NAMALWA (cell line): ENCODE measurements at regions not wholly inside any gene's neighbourhood (a gene's known extent, or its start where the extent isn't known, plus 50 kb on each side); places are given as distances from the start of the nearest gene placed in this dataset.
A peak's percentile ranks its signal among the peaks of the same experiment; 100 is the strongest.
"Not testable (repeated sequence)": the region's sequence is repeated elsewhere in the genome, so short reads cannot be mapped to it uniquely, and the experiment has no call there.

Experiments
- DNase-seq: peaks from one replicate; pipeline ENCODE4 v3.0.0-alpha.2; 2015; ENCODE audit warnings: low spot score

GRCh38 chr7:42685911-42686310 is 226.0 kb downstream of the C7orf25 start:
- DNase-seq = no peak

GRCh38 chr7:42677751-42678699 is 233.8 kb downstream of the C7orf25 start:
- DNase-seq = no peak

GRCh38 chr7:42674541-42674940 is 237.3 kb downstream of the C7orf25 start:
- no peak for DNase-seq

GRCh38 chr7:42673951-42674350 is 237.9 kb downstream of the C7orf25 start:
- no peak for DNase-seq

- DNase-seq = no peak
Measured at GRCh38 chr7:42672339-42672999, 239.4 kb downstream of the C7orf25 start.

- DNase-seq = no peak
Measured at GRCh38 chr7:42671627-42672026, 240.2 kb downstream of the C7orf25 start.

GRCh38 chr7:42666994-42667393 is 244.9 kb downstream of the C7orf25 start:
- DNase-seq = no peak

GRCh38 chr7:42662862-42663261 is 249.0 kb downstream of the C7orf25 start:
- no peak for DNase-seq

GRCh38 chr7:42661312-42661711 is 250.6 kb downstream of the C7orf25 start:
- no peak for DNase-seq

GRCh38 chr7:42650701-42651100 is 261.2 kb downstream of the C7orf25 start:
- DNase-seq = no peak

- no peak for DNase-seq
Measured at GRCh38 chr7:42650171-42650570, 261.7 kb downstream of the C7orf25 start.

- DNase-seq = no peak
Measured at GRCh38 chr7:42645906-42646305, 266.0 kb downstream of the C7orf25 start.

GRCh38 chr7:42642699-42643098 is 269.2 kb downstream of the C7orf25 start:
- no peak for DNase-seq

GRCh38 chr7:42639930-42640329 is 271.9 kb downstream of the C7orf25 start:
- DNase-seq = peak; percentile 4

- not testable (repeated sequence) for DNase-seq
Measured at GRCh38 chr7:42636380-42636779, 275.5 kb downstream of the C7orf25 start.

GRCh38 chr7:42628054-42628453 is 283.8 kb downstream of the C7orf25 start:
- DNase-seq = no peak

- DNase-seq = no peak
Measured at GRCh38 chr7:42627626-42628025, 284.2 kb downstream of the C7orf25 start.

- no peak for DNase-seq
Measured at GRCh38 chr7:42627101-42627500, 284.8 kb downstream of the C7orf25 start.

GRCh38 chr7:42625421-42625820 is 286.4 kb downstream of the C7orf25 start:
- no peak for DNase-seq

GRCh38 chr7:42624471-42624870 is 287.4 kb downstream of the C7orf25 start:
- DNase-seq = no peak

- no peak for DNase-seq
Measured at GRCh38 chr7:42621543-42622219, 290.2 kb downstream of the C7orf25 start.

- DNase-seq = no peak
Measured at GRCh38 chr7:42618651-42619360, 293.1 kb downstream of the C7orf25 start.
